Mucosa of descending colon (tissue), 3 donors: ENCODE measurements at regions not wholly inside any gene's neighbourhood (a gene's known extent, or its start where the extent isn't known, plus 50 kb on each side); places are given as distances from the start of the nearest gene placed in this dataset.
"Not testable (repeated sequence)": the region's sequence is repeated elsewhere in the genome, so short reads cannot be mapped to it uniquely, and the experiment has no call there.

Experiments
- ATAC-seq: fragments of 200-7000 bp; cut with Tn5 transposase; one replicate; pipeline ENCODE4 v1.9.1; 2020; ENCODE audit warnings: mild to moderate bottlenecking, moderate library complexity
- DNase-seq, 3 donors: peaks; one replicate each; pipeline ENCODE4 v3.0.0-alpha.2; 2020
- H3K36me3 ChIP-seq: fragments of 200-600 bp; one replicate; pipeline ENCODE4 v1.8.0; 2021; ENCODE audit warnings: low read depth, mild to moderate bottlenecking
- H3K4me1 ChIP-seq: fragments of 200-600 bp; one replicate; pipeline ENCODE4 v1.8.0; 2021; ENCODE audit warnings: low read depth, mild to moderate bottlenecking
- H3K4me3 ChIP-seq: fragments of 200-600 bp; one replicate; pipeline ENCODE4 v1.8.0; 2021; ENCODE audit warnings: mild to moderate bottlenecking
- H3K9me3 ChIP-seq: fragments of 200-600 bp; one replicate; pipeline ENCODE4 v1.8.0; 2021; ENCODE audit warnings: mild to moderate bottlenecking
- intact Hi-C, 2 donors: fragments of 100-400 bp; cut with DNase I in 1 of 2; cut with micrococcal nuclease in 1 of 2; formaldehyde crosslinking; loops; one replicate each; pipeline versions ENCODE4 v1.11.0 to v1.11.1; 2022; cut with DNase I, micrococcal nuclease
- TF ChIP-seq, protein P1 (sequence below): fragments of 200-600 bp; IDR thresholded peaks from one replicate; pipeline ENCODE4 v1.8.0; 2022; ENCODE audit warnings: antibody characterized with exemption, mild to moderate bottlenecking
- donor health status: DM: no; HTN: no; CAD: no; lungs with moderate emphysema.
- donor health status: DM: no; HTN: no; CAD: no.
- donor health status: DM: no; HTN: yes; CAD: no.

DNA sequence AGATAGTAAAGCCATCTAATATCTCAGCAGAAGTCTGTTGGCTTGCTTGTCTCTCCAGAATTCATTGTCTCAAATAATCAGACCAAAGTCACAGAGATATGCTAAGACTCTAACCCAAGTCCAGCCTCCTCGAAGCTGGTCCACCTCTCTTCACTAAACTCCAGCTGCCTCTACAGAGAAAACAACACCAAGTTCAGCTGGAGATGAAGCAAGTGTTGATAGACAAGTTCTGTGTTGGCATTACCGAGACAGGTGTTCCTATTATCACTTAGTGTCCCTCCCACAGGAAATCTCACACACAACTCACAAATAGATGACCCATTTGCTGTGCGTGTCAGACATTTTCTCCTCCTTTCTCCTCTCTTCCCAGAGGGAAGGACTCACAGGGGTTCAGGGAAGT, 164.4 kb upstream of the ANKFN1 start:
- Histone ChIP-seq H3K4me1 (no peaks in the 10 kb centered on the region), H3K9me3 (no peaks in the 10 kb centered on the region), H3K36me3 (no peaks in the 10 kb centered on the region), H3K4me3 (no peak overlapping the region)
- ATAC-seq (no peak), DNase-seq (no peak)
- intact Hi-C loops = no loop called here
- TF ChIP-seq, protein P1, sequence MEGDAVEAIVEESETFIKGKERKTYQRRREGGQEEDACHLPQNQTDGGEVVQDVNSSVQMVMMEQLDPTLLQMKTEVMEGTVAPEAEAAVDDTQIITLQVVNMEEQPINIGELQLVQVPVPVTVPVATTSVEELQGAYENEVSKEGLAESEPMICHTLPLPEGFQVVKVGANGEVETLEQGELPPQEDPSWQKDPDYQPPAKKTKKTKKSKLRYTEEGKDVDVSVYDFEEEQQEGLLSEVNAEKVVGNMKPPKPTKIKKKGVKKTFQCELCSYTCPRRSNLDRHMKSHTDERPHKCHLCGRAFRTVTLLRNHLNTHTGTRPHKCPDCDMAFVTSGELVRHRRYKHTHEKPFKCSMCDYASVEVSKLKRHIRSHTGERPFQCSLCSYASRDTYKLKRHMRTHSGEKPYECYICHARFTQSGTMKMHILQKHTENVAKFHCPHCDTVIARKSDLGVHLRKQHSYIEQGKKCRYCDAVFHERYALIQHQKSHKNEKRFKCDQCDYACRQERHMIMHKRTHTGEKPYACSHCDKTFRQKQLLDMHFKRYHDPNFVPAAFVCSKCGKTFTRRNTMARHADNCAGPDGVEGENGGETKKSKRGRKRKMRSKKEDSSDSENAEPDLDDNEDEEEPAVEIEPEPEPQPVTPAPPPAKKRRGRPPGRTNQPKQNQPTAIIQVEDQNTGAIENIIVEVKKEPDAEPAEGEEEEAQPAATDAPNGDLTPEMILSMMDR = no peak

DNA sequence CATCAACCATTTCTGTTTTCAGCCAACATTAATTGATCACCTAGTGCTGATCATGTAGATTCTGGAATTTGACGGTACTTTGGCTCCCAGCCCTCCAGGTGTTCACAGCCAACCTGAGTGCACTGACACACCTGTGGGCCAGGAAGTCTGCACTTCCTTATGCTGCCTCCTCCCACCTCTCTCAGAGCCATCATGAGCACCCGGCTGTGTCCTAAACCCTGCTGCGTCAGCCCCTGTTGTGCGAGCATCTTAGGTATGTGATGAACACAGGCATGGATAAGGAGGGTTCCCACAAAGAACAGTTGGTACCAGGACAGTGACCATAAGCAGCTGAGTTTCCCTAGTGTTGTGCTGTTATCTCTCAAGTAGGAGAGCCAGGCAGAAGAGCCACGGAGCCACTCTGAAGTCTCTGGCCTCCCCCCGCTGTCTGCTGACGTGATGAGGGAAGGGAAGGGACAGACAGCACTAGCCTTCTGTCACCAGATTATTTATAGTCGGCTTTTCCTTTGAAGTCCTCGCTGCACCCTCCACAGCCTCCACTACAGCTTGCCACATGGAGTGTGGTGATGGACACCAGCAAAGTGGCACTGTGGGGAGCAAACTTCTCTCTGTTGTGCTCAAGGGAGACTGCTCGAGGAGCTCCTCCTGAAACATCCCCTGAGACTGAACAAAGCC, 162.8 kb upstream of the ANKFN1 start:
- Histone ChIP-seq H3K9me3 (no peaks in the 10 kb centered on the region), H3K4me1 (no peaks in the 10 kb centered on the region), H3K4me3 (no peak overlapping the region), H3K36me3 (no peaks in the 10 kb centered on the region)
- TF ChIP-seq, protein P1 = no peak
- intact Hi-C loops = no loop called here
- no peak for DNase-seq
- ATAC-seq = no peak

DNA sequence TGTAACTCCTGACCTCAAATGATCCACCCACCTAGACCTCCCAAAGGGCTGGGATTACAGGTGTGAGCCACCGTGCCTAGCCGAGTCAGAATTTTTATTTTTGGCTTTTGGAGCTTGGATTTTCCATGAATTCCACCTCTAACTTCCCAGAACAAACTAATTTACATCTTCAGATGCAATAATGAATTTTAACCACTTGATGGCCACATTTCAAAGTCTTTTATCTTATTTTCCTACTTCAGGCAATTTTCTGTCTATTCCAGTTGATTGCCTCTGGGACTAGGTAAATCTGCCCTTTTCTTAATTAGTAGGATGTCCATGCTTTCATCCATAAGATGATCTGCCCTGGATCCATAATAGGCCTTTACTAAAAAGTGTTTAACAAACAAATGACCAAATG, 156.4 kb upstream of the ANKFN1 start:
- TF ChIP-seq, protein P1 = no peak
- DNase-seq (no peak), ATAC-seq (no peak)
- intact Hi-C loops = no loop called here
- Histone ChIP-seq H3K9me3 (no peaks in the 10 kb centered on the region), H3K4me1 (no peaks in the 10 kb centered on the region), H3K4me3 (no peak overlapping the region), H3K36me3 (no peaks in the 10 kb centered on the region)

DNA sequence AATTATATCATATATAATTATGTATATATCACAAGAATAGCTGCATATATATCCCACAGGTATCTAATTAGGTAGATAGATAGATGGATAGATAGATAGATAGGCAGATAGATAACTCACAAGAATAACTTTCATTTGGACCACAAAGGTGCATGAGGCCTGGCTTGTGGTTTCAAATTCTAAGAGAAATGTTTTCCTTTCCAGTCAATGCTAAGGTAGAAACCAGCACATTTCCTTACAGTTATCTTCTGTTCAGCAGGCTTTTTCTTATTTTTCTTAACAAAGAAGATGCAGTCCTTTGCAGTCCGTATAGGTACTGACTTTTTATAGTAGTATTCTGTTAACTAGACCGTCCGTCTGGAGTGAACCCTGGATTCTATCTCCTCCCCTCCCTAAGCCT, 152.9 kb upstream of the ANKFN1 start:
- DNase-seq = no peak
- TF ChIP-seq, protein P1 = no peak
- no peaks in the 10 kb centered on the region for H3K36me3 ChIP-seq
- no peak overlapping the region for H3K4me3 ChIP-seq
- no peaks in the 10 kb centered on the region for H3K9me3 ChIP-seq
- no peaks in the 10 kb centered on the region for H3K4me1 ChIP-seq
- intact Hi-C loops = no loop called here
- ATAC-seq = no peak

DNA sequence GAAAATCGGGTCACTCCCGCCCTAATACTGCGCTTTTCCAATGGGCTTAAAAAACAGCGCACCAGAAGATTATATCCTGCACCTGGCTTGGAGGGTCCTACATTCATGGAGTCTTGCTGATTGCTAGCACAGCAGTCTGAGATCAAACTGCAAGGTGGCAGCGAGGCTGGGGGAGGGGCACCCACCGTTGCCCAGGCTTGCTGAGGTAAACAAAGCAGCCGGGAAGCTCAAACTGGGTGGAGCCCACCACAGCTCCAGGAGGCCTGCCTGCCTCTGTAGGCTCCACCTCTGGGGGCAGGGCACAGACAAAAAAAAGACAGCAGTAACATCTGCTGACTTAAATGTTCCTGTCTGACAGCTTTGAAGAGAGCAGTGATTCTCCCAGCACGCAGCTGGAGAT, 150.6 kb upstream of the ANKFN1 start:
- ATAC-seq, H3K4me3 ChIP-seq, H3K4me1 ChIP-seq, H3K36me3 ChIP-seq, H3K9me3 ChIP-seq, DNase-seq, intact Hi-C loops: not testable (repeated sequence)

DNA sequence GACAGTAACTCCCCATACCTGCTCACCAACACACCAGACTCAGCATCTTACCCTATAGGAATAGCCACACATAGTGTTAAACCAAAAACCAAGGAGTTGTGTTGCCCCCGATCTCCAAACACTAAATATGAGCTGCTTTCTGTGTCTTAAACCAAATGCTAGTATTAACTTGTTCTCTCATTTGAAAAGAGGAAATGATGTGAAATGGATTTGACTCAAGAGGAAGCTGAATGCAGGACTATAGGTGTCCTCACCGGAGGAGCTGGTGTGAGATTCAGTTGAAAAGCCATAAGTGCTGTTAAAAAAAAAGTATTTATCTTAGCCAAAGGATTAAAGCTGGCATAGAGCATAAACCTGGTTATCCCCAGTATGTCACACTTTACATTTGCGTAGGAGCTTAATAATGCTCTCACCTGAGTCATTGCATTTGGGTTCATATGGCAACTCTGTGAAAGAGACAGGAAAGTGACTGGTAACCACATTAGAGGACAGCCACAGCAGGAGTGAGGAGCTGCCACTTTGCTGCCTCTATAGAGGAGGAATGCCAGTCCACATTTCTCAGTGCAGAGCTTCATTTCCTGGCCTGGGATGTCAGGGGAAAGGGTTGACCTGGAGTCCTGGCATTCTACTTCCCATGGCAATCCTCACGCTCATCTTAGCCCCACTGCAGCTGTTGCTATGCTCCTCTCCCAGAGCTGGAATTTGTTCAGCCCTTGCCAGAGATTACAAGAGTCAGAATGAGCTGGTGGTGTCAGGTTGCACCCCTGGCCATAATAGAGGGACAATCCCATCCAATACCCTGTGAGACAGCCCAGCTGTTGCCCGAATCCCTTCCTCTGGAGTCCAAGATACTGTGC, 143.3 kb upstream of the ANKFN1 start:
- intact Hi-C loops = no loop called here
- DNase-seq (no peak), ATAC-seq (no peak)
- TF ChIP-seq, protein P1 = no peak
- no peaks in the 10 kb centered on the region for H3K4me1 ChIP-seq
- no peak overlapping the region for H3K4me3 ChIP-seq
- no peaks in the 10 kb centered on the region for H3K9me3 ChIP-seq
- no peaks in the 10 kb centered on the region for H3K36me3 ChIP-seq
